K562 (cell line): ENCODE measurements at regions not wholly inside any gene's neighbourhood (a gene's known extent, or its start where the extent isn't known, plus 50 kb on each side); places are given as distances from the start of the nearest gene placed in this dataset.

Experiments
- CTBP1 ChIP-seq: fragments of 450-650 bp; IDR thresholded peaks from 2 replicates; pipeline ENCODE4 v1.6.1; 2016; ENCODE audit warnings: borderline replicate concordance
- CXXC5 ChIP-seq: fragments of 250-450 bp; sonication (Bioruptor Pico); IDR thresholded peaks from 2 replicates; pipeline ENCODE4 v1.8.0; 2022; ENCODE audit warnings: inconsistent platforms, mild to moderate bottlenecking, moderate library complexity
- ETS2 ChIP-seq: IDR thresholded peaks from 2 replicates; pipeline ENCODE4 v1.6.1; 2016; ENCODE audit warnings: borderline replicate concordance, missing genetic modification characterization, mild to moderate bottlenecking, moderate library complexity, missing compliant biosample characterization; ENCODE audit not compliant: poor library complexity, severe bottlenecking
- GABPA ChIP-seq: fragments of 200-800 bp; sonication (Bioruptor generic); conservative IDR thresholded peaks from 2 replicates; pipeline ENCODE4 v1.6.1; 2016; ENCODE audit warnings: low read depth, missing genetic modification characterization, missing compliant biosample characterization
- GABPB1 ChIP-seq: sonication (generic); formaldehyde crosslinking; IDR thresholded peaks from 2 replicates; pipeline ENCODE4 v1.8.0; 2022; ENCODE audit warnings: mild to moderate bottlenecking, missing genetic modification reagents
- HCFC1 ChIP-seq: IDR thresholded peaks from 2 replicates; pipeline ENCODE4 v1.6.1; 2012; ENCODE audit warnings: low read depth, low read length, improper control_type of control experiment
- KDM5B ChIP-seq: fragments of 200-600 bp; sonication (generic); IDR thresholded peaks from 2 replicates; pipeline ENCODE4 v1.6.1; 2012; ENCODE audit warnings: low read depth, mild to moderate bottlenecking, moderate library complexity, low read length, control low read depth, inconsistent platforms; ENCODE audit not compliant: insufficient replicate concordance
- NCOA2 ChIP-seq, 2 experiments: fragments of 450-650 bp; IDR thresholded peaks; 2 replicates each; pipeline ENCODE4 v1.6.1; 2018; ENCODE audit warnings: mild to moderate bottlenecking in 2 of 2, moderate library complexity in 1 of 2; ENCODE audit not compliant: partially characterized antibody in 2 of 2
- NFYB ChIP-seq: IDR thresholded peaks from 2 replicates; pipeline ENCODE4 v1.6.1; 2011; ENCODE audit warnings: mild to moderate bottlenecking, moderate library complexity; ENCODE audit not compliant: insufficient read length; ENCODE audit errors: extremely low read depth
- OTX1 ChIP-seq: fragments of 450-650 bp; formaldehyde crosslinking; IDR thresholded peaks from 2 replicates; pipeline ENCODE4 v1.4.0; 2022; ENCODE audit warnings: mild to moderate bottlenecking
- POLR2G ChIP-seq: fragments of 200-400 bp; formaldehyde crosslinking; IDR thresholded peaks from 2 replicates; pipeline ENCODE4 v1.6.1; 2017; ENCODE audit warnings: low read depth, mild to moderate bottlenecking, antibody characterized with exemption, low read length, moderate library complexity
- RBM39 ChIP-seq: fragments of 200-400 bp; formaldehyde crosslinking; optimal IDR thresholded peaks from 2 replicates; pipeline ENCODE3; 2018; ENCODE audit warnings: low read depth, low read length
- SIN3A ChIP-seq, 2 experiments: fragments of 150-350 bp in 1 of 2; IDR thresholded peaks; 2 replicates each; pipeline ENCODE4 v1.6.1; 2011 to 2016; ENCODE audit warnings: borderline replicate concordance in 2 of 2, low read depth in 2 of 2, low read length in 2 of 2, mild to moderate bottlenecking in 2 of 2, moderate library complexity in 2 of 2; ENCODE audit not compliant: control insufficient read depth in 1 of 2
- SIN3B ChIP-seq: fragments of 450-650 bp; IDR thresholded peaks from 2 replicates; pipeline ENCODE4 v1.6.1; 2017; ENCODE audit warnings: low read depth, mild to moderate bottlenecking, moderate library complexity
- TAL1 ChIP-seq: fragments of 450-650 bp; IDR thresholded peaks from 2 replicates; pipeline ENCODE4 v1.6.1; 2016; ENCODE audit warnings: mild to moderate bottlenecking
- USF1 ChIP-seq: sonication (generic); formaldehyde crosslinking; IDR thresholded peaks from 2 replicates; pipeline ENCODE4 v1.9.0; 2022; ENCODE audit warnings: mild to moderate bottlenecking, missing genetic modification reagents
- ZFX ChIP-seq: sonication (generic); formaldehyde crosslinking; IDR thresholded peaks from 2 replicates; pipeline ENCODE4 v1.8.0; 2022; ENCODE audit warnings: mild to moderate bottlenecking, missing genetic modification reagents, moderate library complexity
- ZNF592 ChIP-seq: fragments of 450-650 bp; IDR thresholded peaks from 2 replicates; pipeline ENCODE4 v1.6.1; 2017; ENCODE audit warnings: antibody characterized with exemption, mild to moderate bottlenecking
- TF ChIP-seq, protein P1 (sequence below): fragments of 200-800 bp; sonication (Bioruptor generic); IDR thresholded peaks from 2 replicates; pipeline ENCODE4 v1.6.1; 2017; ENCODE audit warnings: missing genetic modification characterization, missing compliant biosample characterization

- TF ChIP-seq CXXC5, result peak; percentile 82
- TF ChIP-seq USF1 (CRISPR knock-in tag), result peak; percentile 50
- no peak for TF ChIP-seq RBM39
- TF ChIP-seq SIN3A (IDR thresholded peaks at IDR 0.05; ENCODE audit: borderline replicate concordance in 2 of 2, control insufficient read depth in 1 of 2, low read depth in 2 of 2, low read length in 2 of 2), result peak; percentile 71 to 76; a peak in 2 of 4 replicates
- TF ChIP-seq ZFX (CRISPR knock-in tag), result peak; percentile 58
- no peak for TF ChIP-seq ETS2 (tag)
- no peak for TF ChIP-seq NCOA2 (IDR thresholded peaks at IDR 0.05; ENCODE audit: partially characterized antibody in 2 of 2)
- no peak for TF ChIP-seq OTX1 (CRISPR knock-in tag)
- TF ChIP-seq GABPA (tag), result peak; percentile 70
- TF ChIP-seq SIN3B, result peak; percentile 35; the same call in 1 of the 2 replicates
- peak; percentile 61; the same call in 1 of the 2 replicates for TF ChIP-seq CTBP1
- 0 out of 2 replicates have a peak, but pooled peaks have one; percentile 22 for TF ChIP-seq HCFC1
- TF ChIP-seq GABPB1 (CRISPR knock-in tag), result peak; percentile 76
- no peak for TF ChIP-seq ZNF592
- no peak for TF ChIP-seq TAL1
- TF ChIP-seq NFYB, result peak; percentile 58
- TF ChIP-seq, protein P1, sequence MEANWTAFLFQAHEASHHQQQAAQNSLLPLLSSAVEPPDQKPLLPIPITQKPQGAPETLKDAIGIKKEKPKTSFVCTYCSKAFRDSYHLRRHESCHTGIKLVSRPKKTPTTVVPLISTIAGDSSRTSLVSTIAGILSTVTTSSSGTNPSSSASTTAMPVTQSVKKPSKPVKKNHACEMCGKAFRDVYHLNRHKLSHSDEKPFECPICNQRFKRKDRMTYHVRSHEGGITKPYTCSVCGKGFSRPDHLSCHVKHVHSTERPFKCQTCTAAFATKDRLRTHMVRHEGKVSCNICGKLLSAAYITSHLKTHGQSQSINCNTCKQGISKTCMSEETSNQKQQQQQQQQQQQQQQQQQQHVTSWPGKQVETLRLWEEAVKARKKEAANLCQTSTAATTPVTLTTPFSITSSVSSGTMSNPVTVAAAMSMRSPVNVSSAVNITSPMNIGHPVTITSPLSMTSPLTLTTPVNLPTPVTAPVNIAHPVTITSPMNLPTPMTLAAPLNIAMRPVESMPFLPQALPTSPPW (CRISPR knock-in tag), result peak; percentile 73; the same call in 1 of the 2 replicates
- TF ChIP-seq POLR2G, result peak; percentile 80
- peak; percentile 38 for TF ChIP-seq KDM5B
Observed at GRCh38 chr2:242088471-242089212, 219.1 kb downstream of the RTP5 start (continued).
